ENCODE measurements at regions not wholly inside any gene's neighbourhood (a gene's known extent, or its start where the extent isn't known, plus 50 kb on each side); places are given as distances from the start of the nearest gene placed in this dataset.

GRCh38 chr7:46492466-46492865 is 571.4 kb upstream of the IGFBP3 start:
- H3K4me3 ChIP-seq (ENCODE audit: low read depth, low read length) = no peak overlapping the region
- ChIA-PET POLR2A (no interaction called here), CTCF (no interaction called here)
- DNase-seq (ENCODE audit: low read depth, low spot score) = no peak
- TF ChIP-seq CTCF (IDR thresholded peaks at IDR 0.05; ENCODE audit: insufficient read depth, low read length, missing control alignments) = no peak

GRCh38 chr7:46490406-46490805 is 569.3 kb upstream of the IGFBP3 start:
- no peak for DNase-seq (ENCODE audit: low read depth, low spot score)
- ChIA-PET POLR2A (no interaction called here), CTCF (interaction anchor here (0.9 to 1.4 kb wide), 3 partner anchors 11 to 568 kb away, joined by 3 to 4 read pairs (median 4); no protein-coding TSS in a partner anchor)
- TF ChIP-seq CTCF (IDR thresholded peaks at IDR 0.05; ENCODE audit: insufficient read depth, low read length, missing control alignments) = no peak
- H3K4me3 ChIP-seq (ENCODE audit: low read depth, low read length) = no peak overlapping the region

GRCh38 chr7:46489106-46489505 is 568.0 kb upstream of the IGFBP3 start:
- TF ChIP-seq CTCF (IDR thresholded peaks at IDR 0.05; ENCODE audit: insufficient read depth, low read length, missing control alignments) = no peak
- H3K4me3 ChIP-seq (ENCODE audit: low read depth, low read length) = no peak overlapping the region
- POLR2A ChIA-PET = no interaction called here
- CTCF ChIA-PET = interaction anchor here (2.9 kb wide), 1 partner anchor 567 kb away, joined by 11 read pairs; the partner anchor contains the start of gene IGFBP3
- DNase-seq (ENCODE audit: low read depth, low spot score) = no peak

- CTCF ChIA-PET = interaction anchor here (2.9 kb wide), 1 partner anchor 566 kb away, joined by 11 read pairs; the partner anchor contains the start of gene IGFBP3
Measured at GRCh38 chr7:46488607-46489006, 567.5 kb upstream of the IGFBP3 start.

GRCh38 chr7:46486256-46487206 is 565.5 kb upstream of the IGFBP3 start:
- DNase-seq (ENCODE audit: low read depth, low spot score) = peak; percentile 58
- CTCF ChIA-PET = interaction anchor here (0.8 to 2.9 kb wide), 5 partner anchors 9 to 602 kb away, joined by 3 to 11 read pairs (median 5); partner anchors contain the start of gene IGFBP3

More at GRCh38 chr7:46488607-46489006, 567.5 kb upstream of the IGFBP3 start:
- H3K4me3 ChIP-seq (ENCODE audit: low read depth, low read length) = no peak overlapping the region
- POLR2A ChIA-PET = no interaction called here
- TF ChIP-seq CTCF (IDR thresholded peaks at IDR 0.05; ENCODE audit: insufficient read depth, low read length, missing control alignments) = no peak
- no peak for DNase-seq (ENCODE audit: low read depth, low spot score)

More at GRCh38 chr7:46486256-46487206, 565.5 kb upstream of the IGFBP3 start:
- POLR2A ChIA-PET = interaction anchor here (0.8 kb wide), 1 partner anchor 286 kb away, joined by 3 read pairs; no protein-coding TSS in a partner anchor
- no peak overlapping the region for H3K4me3 ChIP-seq (ENCODE audit: low read depth, low read length)
- TF ChIP-seq CTCF (IDR thresholded peaks at IDR 0.05; ENCODE audit: insufficient read depth, low read length, missing control alignments) = no peak

All from AG04449 (cell line).